ENCODE measurements at regions not wholly inside any gene's neighbourhood (a gene's known extent, or its start where the extent isn't known, plus 50 kb on each side); places are given as distances from the start of the nearest gene placed in this dataset.

DNA sequence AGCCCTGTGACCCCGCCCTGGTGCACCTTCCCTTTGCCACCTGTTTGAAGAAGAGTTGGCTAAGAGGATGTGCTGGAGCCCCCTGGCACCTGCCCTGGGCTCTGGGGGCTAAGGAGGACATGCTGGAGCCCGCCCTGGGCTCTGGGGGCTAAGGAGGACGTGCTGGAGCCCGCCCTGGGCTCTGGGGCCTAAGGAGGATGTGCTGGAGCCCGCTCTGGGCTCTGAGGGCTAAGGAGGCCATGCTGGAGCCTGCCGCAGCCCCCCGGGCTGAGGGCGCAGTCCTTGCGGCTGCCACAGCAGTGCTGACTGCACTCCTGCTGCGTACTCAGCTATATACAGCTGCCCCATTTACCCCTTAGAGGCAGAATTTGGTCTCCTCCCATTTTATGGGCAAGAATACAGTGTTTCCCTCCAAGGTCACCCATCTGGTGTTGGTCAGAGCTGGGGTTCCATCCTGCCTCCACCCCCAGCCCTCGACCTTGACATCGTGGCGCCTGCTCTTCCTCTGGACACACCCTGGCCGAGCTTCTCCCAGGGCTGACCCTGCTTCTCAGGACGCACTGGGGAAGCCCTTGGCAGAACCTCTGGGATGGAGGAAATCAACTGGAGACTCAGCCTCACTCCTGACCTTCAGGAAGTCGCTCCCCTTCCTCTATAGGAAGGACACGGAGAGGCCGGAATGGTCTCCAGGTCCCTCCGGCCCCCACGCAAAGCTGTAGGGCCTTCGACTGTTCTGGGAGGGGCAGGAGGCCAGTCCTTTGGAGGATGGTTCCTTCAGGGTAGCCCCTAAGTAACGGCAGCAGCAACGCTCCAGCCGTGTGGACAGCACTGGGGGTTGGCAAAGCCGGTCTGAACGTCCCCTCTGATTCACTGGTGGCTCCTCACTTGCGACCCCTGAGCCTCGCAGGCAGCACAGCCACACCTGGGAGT is 65.0 kb upstream of the HPCAL1 start:
- no peak for DNase-seq (ENCODE audit: low spot score)

DNA sequence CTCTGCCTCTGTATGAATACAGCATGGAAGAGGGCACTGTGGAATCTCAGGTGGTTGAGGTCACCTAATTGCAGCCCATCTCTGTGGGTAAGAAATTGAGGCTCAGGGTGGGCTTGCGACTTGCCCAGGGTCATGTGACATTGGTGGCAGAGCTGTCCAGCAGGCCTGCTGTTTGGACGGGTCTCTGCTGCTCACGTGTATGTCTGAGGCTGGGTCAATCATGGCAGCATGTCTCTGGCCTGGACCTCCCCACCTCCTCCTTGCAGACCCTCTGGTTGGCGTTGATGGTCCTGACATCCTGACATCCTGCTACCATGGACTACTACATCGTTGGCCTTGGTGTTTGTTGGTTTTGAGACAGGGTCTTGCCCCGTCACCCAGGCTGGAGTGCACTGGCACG is 64.3 kb upstream of the HPCAL1 start:
- no peak for DNase-seq (ENCODE audit: low spot score)

DNA sequence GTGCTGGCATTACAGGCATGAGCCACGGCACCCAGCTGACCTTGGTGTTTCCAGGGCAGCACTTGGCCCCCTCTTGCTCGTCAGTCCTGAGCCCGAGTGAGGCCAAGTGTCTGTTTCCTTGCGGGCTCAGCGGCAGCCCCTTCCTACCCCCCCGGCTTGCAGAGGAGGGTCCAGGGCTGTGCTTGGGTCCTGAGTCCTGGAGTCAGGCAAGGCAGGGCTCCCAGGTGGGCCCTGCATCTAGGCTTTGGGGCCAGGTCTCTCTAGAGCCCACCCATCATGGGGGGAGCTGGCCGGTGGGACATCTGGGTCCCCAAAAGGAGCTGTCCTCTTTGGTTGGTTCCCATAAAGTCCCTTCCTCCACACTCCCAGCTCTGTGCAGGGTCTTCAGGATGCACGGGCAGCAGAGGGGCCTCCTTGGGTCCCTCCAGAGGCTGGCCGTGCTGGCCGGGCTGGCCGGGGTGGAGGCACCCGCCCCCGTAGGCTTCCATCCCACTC is 63.7 kb upstream of the HPCAL1 start:
- no peak for DNase-seq (ENCODE audit: low spot score)

DNA sequence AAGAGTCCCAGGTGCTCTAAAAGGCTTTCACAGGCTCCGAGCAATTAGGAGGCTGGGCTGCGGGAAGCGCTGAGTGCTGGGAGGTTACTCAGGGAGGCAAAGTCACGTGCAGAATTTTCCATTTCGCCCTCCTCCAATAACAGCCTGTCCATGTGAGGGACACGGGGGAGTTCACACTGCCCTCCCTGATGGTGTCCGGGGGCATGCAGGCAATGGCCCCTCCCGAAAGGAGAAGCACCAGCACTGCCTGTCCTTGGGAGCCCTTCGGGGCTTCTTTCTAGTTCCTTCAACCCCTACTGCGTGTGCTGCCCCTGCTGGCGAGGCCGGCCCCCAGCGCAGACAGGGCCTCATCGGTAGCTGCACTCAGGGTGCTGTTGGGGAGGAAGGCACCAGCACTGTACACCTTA is 63.1 kb upstream of the HPCAL1 start:
- no peak for DNase-seq (ENCODE audit: low spot score)

DNA sequence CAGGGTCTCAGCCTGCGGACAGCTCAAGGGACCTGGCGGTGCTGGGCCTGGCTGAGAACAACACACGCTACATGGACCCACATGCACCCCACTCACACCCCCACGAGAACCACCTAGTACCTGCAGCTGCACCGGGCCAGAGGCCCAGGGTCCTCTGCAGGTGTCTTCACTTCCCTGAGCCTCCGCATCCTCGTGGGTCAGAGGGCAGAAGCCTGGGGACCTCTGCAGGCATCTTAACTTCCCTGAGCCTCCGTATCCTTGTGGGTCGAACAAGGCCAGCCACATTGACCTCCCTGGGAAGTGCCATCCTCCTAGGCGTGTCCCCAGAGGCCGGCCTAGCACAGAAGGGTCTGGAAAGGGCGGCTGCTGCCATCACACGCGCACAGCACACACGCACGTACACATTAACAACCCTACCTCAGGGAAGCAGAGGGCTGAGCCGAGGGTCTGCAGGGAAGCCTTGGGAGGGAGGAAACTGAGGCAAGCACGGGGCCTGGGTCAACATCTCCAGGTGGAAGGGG is 62.5 kb upstream of the HPCAL1 start:
- DNase-seq (ENCODE audit: low spot score): no peak

DNA sequence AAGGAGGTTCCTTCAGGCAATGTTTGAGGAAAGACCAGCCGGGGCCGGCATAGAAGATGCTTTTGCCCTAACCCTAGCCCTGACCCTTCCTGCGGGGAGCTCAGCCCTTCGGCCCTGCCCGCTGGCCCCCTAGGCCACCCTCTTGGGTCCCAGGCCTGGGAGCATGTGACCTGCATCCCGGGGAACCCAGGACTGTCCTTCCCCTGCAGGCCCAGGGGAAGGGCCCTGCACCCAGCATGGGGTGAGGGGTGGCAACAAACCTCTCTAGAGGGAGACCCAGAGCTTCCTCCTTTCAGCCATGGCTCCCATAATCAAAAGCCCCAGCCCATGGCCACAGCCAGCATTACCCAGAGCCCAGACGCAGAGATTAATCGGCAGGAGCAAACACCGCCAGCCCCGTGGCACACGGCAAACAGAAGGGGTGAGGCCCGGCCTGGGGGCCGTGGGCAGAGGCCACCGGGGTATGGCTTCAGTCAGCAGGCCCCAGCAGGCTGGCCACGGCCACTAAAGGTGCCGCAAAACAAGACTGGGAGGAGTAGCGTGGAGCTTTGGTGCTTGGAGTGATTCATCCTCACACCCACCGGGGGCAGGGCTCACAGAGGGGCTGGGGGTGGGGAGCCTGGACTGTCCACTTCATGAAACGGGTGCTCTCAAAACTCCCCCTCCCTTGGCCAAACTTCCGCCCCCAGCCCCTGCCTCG is 61.6 kb upstream of the HPCAL1 start:
- DNase-seq (ENCODE audit: low spot score): no peak

DNA sequence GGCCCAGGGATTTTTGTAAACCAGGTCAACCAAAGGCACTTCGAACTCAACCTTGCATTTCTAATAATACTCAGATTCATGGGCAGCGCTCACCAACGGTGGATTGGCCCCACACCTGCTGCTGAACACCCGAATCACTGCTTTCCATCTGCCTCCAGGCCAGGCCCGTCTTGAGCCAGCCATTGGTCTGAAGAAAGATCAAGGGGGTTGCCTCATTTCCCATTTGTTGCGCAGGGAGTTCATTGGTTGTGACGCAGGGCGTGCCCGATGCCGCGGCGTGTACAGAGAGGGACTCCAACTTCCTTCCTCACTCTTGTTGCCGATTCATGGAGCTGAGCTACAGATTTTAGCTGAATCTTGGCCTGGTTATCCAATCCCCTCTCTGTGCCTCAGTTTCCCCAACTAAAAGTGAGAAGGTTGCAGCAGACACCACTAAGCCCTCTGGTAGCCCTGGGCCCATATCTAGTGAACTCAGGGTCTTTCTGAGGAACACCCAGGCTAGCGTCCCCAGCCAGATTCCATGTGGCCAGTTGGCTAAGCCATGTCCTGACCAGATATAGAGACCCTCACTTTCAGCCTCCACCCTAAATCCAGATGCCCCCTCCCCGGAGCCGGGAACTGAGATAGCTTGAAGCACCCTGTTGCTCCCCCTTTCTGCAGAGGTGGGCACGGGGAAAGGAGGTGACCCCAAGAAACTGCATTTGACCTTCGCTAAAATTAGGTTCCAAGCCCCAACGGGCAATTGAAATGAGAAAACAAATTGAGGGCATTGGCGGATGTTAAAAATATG is 60.9 kb upstream of the HPCAL1 start:
- no peak for DNase-seq (ENCODE audit: low spot score)

DNA sequence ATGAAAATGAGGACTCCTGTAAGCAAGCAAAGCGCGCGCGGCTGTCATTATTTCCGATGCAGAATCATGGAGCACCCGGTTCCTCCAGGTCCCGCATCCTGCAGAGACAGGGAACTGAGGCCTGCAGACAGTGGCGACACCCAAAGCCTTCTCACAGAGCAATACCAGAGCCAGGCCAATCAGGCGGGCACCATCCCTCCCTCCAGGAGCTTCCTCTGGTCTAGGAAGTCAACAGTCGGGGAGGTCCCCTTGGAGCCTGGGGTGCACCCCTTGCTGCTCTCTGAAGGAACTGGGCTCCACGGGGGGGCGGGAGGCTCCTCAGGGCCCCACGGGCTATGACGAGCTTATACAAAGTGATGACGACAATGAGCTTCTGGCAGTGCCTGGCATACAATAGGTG is 60.3 kb upstream of the HPCAL1 start:
- DNase-seq (ENCODE audit: low spot score): no peak

DNA sequence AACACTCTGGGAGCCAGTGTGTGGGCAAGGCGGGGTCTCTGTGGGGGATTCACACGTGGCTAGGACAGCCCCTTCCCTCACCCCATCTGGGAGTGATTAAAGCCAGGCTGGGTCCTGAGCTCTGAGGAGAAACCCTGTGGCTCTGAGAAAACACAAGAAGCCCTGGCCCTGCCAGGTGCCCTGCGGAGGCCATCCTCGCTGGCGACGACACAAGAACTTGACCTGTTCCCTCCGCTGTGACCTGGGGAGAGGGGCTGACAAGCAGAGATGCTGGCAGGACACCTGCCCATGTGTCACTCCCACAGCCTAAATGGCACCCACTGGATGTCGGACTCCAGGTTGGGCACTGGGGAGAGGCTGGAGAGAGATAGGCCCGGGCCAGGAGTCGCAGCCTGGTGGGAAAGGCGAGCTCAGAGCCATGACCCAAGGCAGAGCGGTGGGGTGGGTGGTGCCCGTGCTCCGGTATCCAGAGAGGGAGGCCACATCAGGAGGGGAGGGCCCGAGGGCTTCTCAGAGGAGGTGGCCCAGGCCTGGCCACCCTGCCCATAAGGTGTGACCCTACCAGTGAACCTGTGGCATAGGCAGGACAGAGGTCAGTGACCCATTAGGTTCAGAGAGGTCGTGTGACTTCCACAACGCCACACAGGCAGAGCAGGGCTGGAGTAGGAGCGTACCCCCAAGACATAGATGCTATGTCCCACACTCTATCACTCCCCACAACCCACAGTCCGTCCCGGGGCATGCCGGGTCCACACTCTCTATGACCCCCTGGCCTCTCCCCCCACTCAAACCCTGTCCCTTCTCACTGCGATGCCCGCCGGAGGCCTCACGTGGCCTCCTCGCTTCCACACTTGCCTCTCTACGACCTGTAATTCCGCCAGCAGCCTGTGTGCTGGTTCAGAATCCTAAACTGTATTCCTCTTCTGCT is 59.4 kb upstream of the HPCAL1 start:
- DNase-seq (ENCODE audit: low spot score): no peak

DNA sequence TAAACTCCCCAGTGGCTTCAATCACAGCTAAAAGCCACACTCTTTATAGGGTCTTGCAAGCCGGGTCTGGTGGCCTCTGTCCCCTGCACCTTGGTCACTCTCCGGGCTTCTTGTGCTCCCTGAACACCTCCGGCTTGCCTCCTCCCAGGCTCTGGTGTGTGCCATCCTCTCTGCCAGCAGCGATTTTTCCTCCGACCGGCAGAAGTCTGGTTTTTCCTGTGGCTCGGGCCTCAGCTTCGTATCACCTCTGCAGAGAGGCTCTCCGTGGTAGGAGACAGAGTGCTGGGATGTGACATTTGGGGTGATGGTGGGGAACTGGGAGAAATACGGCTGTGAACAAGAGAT is 58.8 kb upstream of the HPCAL1 start:
- DNase-seq (ENCODE audit: low spot score): no peak

DNA sequence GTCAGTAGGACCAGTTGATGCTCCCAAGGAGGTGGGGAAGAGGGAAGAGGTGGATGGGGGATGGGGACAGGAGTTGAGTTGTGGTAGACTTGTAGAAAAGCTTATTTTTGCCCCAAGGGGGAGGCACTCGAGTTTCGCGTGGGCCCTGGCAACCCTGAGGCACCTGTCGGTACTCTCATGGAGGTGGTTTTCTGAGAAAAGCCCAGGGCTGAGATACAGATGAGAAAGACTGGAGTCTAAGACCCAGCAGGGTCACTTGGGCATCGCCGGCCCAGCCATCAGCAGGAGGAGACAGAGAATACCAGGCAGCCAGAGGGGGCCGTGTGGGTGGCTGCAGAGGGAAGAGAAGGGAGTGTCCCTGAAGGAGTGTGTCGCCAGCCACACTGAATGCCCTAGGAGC is 57.7 kb upstream of the HPCAL1 start:
- DNase-seq (ENCODE audit: low spot score): no peak

DNA sequence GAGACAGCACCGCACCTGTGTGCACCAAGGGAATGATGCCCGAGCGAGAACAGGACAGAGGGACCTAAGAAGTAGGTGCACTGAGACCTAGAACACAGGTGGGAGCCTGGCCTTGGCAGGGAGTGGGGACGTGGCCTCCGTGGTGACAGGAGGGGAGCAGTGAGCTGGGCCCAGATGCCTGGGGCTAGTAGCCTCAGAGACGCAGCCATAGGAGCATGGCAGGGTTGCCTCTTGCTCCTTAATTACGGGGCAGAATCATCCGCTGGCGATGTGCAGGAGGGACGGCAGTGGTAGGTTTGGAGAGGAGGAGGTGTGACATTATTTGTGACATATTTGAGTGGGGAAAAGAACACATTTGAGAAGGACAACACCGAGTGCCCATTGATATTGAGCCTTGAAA is 57.0 kb upstream of the HPCAL1 start:
- DNase-seq (ENCODE audit: low spot score): no peak

DNA sequence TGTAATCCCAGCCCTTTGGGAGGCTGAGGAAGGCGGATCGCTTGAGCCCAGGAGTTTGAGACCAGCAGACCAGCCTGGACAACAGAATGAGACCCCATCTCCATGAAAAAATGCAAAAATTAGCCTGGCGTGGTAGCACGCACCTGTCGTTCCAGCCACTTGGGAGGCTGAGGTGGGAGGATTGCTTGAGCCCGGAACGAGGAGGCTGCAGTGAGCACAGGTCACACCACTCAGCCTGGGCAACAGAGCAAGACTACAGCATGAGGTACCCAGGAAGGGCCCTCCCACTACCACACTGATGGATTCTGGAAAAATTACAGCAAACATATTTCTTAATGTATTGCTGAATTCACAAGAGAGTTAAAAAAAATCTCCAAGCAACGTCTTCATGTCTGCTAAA is 56.3 kb upstream of the HPCAL1 start:
- DNase-seq (ENCODE audit: low spot score): no peak

DNA sequence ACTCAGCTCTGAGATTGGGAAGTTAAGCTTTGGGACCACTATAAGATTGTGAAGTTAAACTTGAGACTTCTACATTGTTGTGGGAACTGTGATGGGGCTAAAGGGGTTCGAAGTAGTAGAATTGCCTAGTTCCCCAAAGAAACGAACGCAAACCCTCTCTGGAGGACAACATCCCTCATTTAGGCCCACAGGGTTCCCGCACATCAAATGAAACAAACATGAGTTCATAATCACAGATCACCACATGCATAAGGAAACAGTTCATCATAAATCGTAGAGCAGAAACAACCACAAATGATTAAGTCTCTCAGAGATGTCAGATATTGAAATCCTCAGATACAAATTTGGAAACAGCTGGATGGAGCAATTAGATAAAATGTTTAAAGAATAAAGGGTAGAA is 55.9 kb upstream of the HPCAL1 start:
- DNase-seq (ENCODE audit: low spot score): no peak

DNA sequence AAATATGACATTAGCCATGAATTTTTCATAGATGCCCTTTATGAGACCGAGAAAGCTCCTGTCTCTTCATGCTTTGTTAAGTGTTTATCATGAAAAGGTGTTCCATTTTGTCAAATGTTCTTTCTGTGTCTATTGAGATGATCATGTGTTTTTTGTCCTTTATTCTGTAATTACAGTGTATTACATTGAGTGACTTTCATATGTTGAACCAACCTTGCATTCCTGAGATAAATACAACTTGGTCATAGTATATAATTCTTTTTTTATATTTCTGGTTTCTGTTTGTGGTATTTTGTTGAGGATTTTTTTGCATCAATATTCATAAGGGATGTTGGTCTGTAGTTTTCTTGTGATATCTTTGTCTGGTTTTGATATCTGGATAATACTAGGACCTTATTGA is 52.9 kb upstream of the HPCAL1 start:
- DNase-seq (ENCODE audit: low spot score): no peak

DNA sequence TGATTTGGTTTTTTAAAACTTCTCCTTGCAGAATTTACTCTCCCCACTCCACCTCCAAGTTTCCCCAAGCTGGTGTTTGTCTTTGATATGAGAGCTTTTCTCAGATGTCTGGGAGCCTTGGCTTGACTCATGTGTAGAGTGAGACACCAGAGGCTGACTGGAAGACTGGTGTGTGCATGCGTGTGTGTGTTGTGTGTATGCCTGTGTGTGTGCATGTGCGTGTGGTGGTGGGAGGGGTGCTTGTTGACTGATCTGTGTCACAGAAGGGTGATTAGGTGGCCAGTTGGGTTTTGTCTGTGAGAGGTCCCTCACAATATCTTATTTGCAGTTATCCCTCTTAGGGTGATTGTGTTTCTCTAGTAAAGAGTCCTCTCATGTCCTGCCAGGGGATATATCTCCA is 50.5 kb upstream of the HPCAL1 start:
- DNase-seq (ENCODE audit: low spot score): no peak

DNA sequence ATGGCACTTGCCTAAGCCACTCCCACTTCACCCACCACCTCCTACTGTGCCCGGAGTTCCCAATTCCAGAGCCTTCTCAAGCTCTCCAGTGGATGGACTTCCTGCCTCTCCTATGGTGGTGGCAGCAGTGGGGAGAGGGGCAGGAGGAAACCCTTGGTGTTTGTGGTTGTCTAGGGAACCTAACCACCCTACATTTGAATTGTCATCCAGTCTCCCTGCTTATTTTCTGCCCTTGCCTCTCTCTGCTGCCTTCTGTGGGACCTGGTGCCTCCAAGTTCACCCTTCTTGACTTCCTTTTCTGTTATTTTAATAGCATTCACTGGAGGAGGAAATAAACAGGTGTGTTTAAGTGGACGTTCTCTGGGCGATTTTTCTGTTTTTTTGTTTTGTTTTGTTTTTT is 50.0 kb upstream of the HPCAL1 start:
- no peak for DNase-seq (ENCODE audit: low spot score)

Data from kidney tubule cell (primary cell).